ENCODE measurements at regions not wholly inside any gene's neighbourhood (a gene's known extent, or its start where the extent isn't known, plus 50 kb on each side); places are given as distances from the start of the nearest gene placed in this dataset.

GRCh38 chr5:112036206-112036605 is 279.2 kb upstream of the NREP start:
- TF ChIP-seq, protein P1, sequence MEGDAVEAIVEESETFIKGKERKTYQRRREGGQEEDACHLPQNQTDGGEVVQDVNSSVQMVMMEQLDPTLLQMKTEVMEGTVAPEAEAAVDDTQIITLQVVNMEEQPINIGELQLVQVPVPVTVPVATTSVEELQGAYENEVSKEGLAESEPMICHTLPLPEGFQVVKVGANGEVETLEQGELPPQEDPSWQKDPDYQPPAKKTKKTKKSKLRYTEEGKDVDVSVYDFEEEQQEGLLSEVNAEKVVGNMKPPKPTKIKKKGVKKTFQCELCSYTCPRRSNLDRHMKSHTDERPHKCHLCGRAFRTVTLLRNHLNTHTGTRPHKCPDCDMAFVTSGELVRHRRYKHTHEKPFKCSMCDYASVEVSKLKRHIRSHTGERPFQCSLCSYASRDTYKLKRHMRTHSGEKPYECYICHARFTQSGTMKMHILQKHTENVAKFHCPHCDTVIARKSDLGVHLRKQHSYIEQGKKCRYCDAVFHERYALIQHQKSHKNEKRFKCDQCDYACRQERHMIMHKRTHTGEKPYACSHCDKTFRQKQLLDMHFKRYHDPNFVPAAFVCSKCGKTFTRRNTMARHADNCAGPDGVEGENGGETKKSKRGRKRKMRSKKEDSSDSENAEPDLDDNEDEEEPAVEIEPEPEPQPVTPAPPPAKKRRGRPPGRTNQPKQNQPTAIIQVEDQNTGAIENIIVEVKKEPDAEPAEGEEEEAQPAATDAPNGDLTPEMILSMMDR (IDR thresholded peaks at IDR 0.05; ENCODE audit: low read depth, low read length): no peak
- TF ChIP-seq POLR2A (IDR thresholded peaks at IDR 0.05; ENCODE audit: extremely low read depth, insufficient read length) (no peak), MAX (IDR thresholded peaks at IDR 0.05; ENCODE audit: low read depth, low read length) (no peak), MYC (IDR thresholded peaks at IDR 0.05; ENCODE audit: low read depth, low read length) (no peak)
